Fibroblast of the aortic adventitia (primary cell): ENCODE measurements at regions not wholly inside any gene's neighbourhood (a gene's known extent, or its start where the extent isn't known, plus 50 kb on each side); places are given as distances from the start of the nearest gene placed in this dataset.

Experiments
- DNase-seq: peaks from one replicate; pipeline ENCODE4 v3.0.0-alpha.2; 2010; ENCODE audit warnings: low read depth
- H3K4me3 ChIP-seq: 2 replicates; pipeline ENCODE4 v1.5.1; 2011; ENCODE audit warnings: low read depth, mild to moderate bottlenecking, control low read depth, low read length, moderate library complexity
- CTCF ChIP-seq: IDR thresholded peaks from 2 replicates; pipeline ENCODE4 v1.5.1; 2011; ENCODE audit warnings: mild to moderate bottlenecking, low read length, control low read depth, inconsistent platforms; ENCODE audit not compliant: insufficient read depth

GRCh38 chrX:74171465-74171864 is 132.5 kb upstream of the ZCCHC13 start:
- DNase-seq: no peak
- no peak for TF ChIP-seq CTCF

GRCh38 chrX:74162199-74162598 is 141.8 kb upstream of the ZCCHC13 start:
- TF ChIP-seq CTCF: no peak
- no peak for DNase-seq
- H3K4me3 ChIP-seq: no peak overlapping the region

More at GRCh38 chrX:74171465-74171864, 132.5 kb upstream of the ZCCHC13 start:
- H3K4me3 ChIP-seq: no peak overlapping the region

GRCh38 chrX:74160816-74161215 is 143.2 kb upstream of the ZCCHC13 start:
- no peak for TF ChIP-seq CTCF
- DNase-seq: no peak
- no peak overlapping the region for H3K4me3 ChIP-seq

GRCh38 chrX:74160358-74160757 is 143.6 kb upstream of the ZCCHC13 start:
- TF ChIP-seq CTCF: no peak

GRCh38 chrX:74147439-74147838 is 156.5 kb upstream of the ZCCHC13 start:
- no peak for DNase-seq
- no peak overlapping the region for H3K4me3 ChIP-seq
- no peak for TF ChIP-seq CTCF

More at GRCh38 chrX:74160358-74160757, 143.6 kb upstream of the ZCCHC13 start:
- no peak overlapping the region for H3K4me3 ChIP-seq
- no peak for DNase-seq

GRCh38 chrX:74138943-74139342 is 165.0 kb upstream of the ZCCHC13 start:
- no peak for TF ChIP-seq CTCF
- no peak for DNase-seq
- no peak overlapping the region for H3K4me3 ChIP-seq

- peak; percentile 88 for DNase-seq
- H3K4me3 ChIP-seq: no peak overlapping the region
- peak; percentile 67 for TF ChIP-seq CTCF
Measured at GRCh38 chrX:74133156-74133796, 170.7 kb upstream of the ZCCHC13 start.
